ENCODE measurements at regions not wholly inside any gene's neighbourhood (a gene's known extent, or its start where the extent isn't known, plus 50 kb on each side); places are given as distances from the start of the nearest gene placed in this dataset.

GRCh38 chr4:10877076-10877475 is 192.5 kb upstream of the CLNK start:
- H2AFZ ChIP-seq (ENCODE audit: low read length) = no peak overlapping the region
- no peaks in the 10 kb centered on the region for H3F3A ChIP-seq (ENCODE audit: low read depth)
- peaks cover 24% of the 10 kb centered on the region; the same call in 1 of the 2 replicates for H3K36me3 ChIP-seq (ENCODE audit: insufficient read depth, low read length)
- H4K20me1 ChIP-seq (ENCODE audit: insufficient read depth, low read length, poor library complexity, severe bottlenecking) = no peaks in the 10 kb centered on the region
- no peaks in the 10 kb centered on the region for H3K9me2 ChIP-seq (replicated peaks; ENCODE audit: low read depth, low read length)
- no peaks in the 10 kb centered on the region for H3K27me3 ChIP-seq (ENCODE audit: insufficient read depth, low read length, poor library complexity, severe bottlenecking)
- no peak overlapping the region for H3K9ac ChIP-seq (ENCODE audit: low read depth, low read length, poor library complexity, severe bottlenecking)
- H3K4me3 ChIP-seq (ENCODE audit: low read length, poor library complexity, severe bottlenecking) = no peak overlapping the region
- no peaks in the 10 kb centered on the region for H3K79me2 ChIP-seq (ENCODE audit: insufficient read depth, low read length)
- TF ChIP-seq EZH2phosphoT487 (IDR thresholded peaks at IDR 0.05; ENCODE audit: borderline replicate concordance) (no peak), CTCF (conservative IDR thresholded peaks at IDR 0.05; ENCODE audit: low read length) (no peak)
- H3K4me2 ChIP-seq (ENCODE audit: low read depth, low read length, poor library complexity, severe bottlenecking) = no peak overlapping the region
- no peaks in the 10 kb centered on the region for H3K9me3 ChIP-seq (ENCODE audit: insufficient read depth, low read depth, low read length)
- H3K4me1 ChIP-seq (ENCODE audit: insufficient read depth, low read length, poor library complexity, severe bottlenecking) = peaks cover 5% of the 10 kb centered on the region

- TF ChIP-seq CTCF (conservative IDR thresholded peaks at IDR 0.05; ENCODE audit: low read length) (no peak), EZH2phosphoT487 (IDR thresholded peaks at IDR 0.05; ENCODE audit: borderline replicate concordance) (no peak)
- Histone ChIP-seq H3K4me3 (ENCODE audit: low read length, poor library complexity, severe bottlenecking) (no peak overlapping the region), H3K79me2 (ENCODE audit: insufficient read depth, low read length) (no peaks in the 10 kb centered on the region), H3K4me1 (ENCODE audit: insufficient read depth, low read length, poor library complexity, severe bottlenecking) (peaks cover 12% of the 10 kb centered on the region), H2AFZ (ENCODE audit: low read length) (no peak overlapping the region), H3K9ac (ENCODE audit: low read depth, low read length, poor library complexity, severe bottlenecking) (no peak overlapping the region), H3K4me2 (ENCODE audit: low read depth, low read length, poor library complexity, severe bottlenecking) (no peak overlapping the region), H4K20me1 (ENCODE audit: insufficient read depth, low read length, poor library complexity, severe bottlenecking) (no peaks in the 10 kb centered on the region), H3K27me3 (ENCODE audit: insufficient read depth, low read length, poor library complexity, severe bottlenecking) (no peaks in the 10 kb centered on the region), H3F3A (ENCODE audit: low read depth) (no peaks in the 10 kb centered on the region), H3K9me2 (replicated peaks; ENCODE audit: low read depth, low read length) (no peaks in the 10 kb centered on the region), H3K9me3 (ENCODE audit: insufficient read depth, low read depth, low read length) (no peaks in the 10 kb centered on the region), H3K36me3 (ENCODE audit: insufficient read depth, low read length) (peaks cover 32% of the 10 kb centered on the region; the same call in 1 of the 2 replicates)
Measured at GRCh38 chr4:10875144-10875799, 190.7 kb upstream of the CLNK start.

GRCh38 chr4:10873809-10874208 is 189.2 kb upstream of the CLNK start:
- no peaks in the 10 kb centered on the region for H3K9me2 ChIP-seq (replicated peaks; ENCODE audit: low read depth, low read length)
- no peak overlapping the region for H2AFZ ChIP-seq (ENCODE audit: low read length)
- peaks cover 32% of the 10 kb centered on the region; the same call in 1 of the 2 replicates for H3K36me3 ChIP-seq (ENCODE audit: insufficient read depth, low read length)
- H3K79me2 ChIP-seq (ENCODE audit: insufficient read depth, low read length) = no peaks in the 10 kb centered on the region
- H3K4me3 ChIP-seq (ENCODE audit: low read length, poor library complexity, severe bottlenecking) = no peak overlapping the region
- no peaks in the 10 kb centered on the region for H3F3A ChIP-seq (ENCODE audit: low read depth)
- H3K4me2 ChIP-seq (ENCODE audit: low read depth, low read length, poor library complexity, severe bottlenecking) = no peak overlapping the region
- TF ChIP-seq EZH2phosphoT487 (IDR thresholded peaks at IDR 0.05; ENCODE audit: borderline replicate concordance) (no peak), CTCF (conservative IDR thresholded peaks at IDR 0.05; ENCODE audit: low read length) (no peak)
- no peaks in the 10 kb centered on the region for H3K9me3 ChIP-seq (ENCODE audit: insufficient read depth, low read depth, low read length)
- no peaks in the 10 kb centered on the region for H3K27me3 ChIP-seq (ENCODE audit: insufficient read depth, low read length, poor library complexity, severe bottlenecking)
- H3K9ac ChIP-seq (ENCODE audit: low read depth, low read length, poor library complexity, severe bottlenecking) = no peak overlapping the region
- no peaks in the 10 kb centered on the region for H4K20me1 ChIP-seq (ENCODE audit: insufficient read depth, low read length, poor library complexity, severe bottlenecking)
- peaks cover 12% of the 10 kb centered on the region for H3K4me1 ChIP-seq (ENCODE audit: insufficient read depth, low read length, poor library complexity, severe bottlenecking)

Data from Loucy (cell line).